ENCODE measurements at regions not wholly inside any gene's neighbourhood (a gene's known extent, or its start where the extent isn't known, plus 50 kb on each side); places are given as distances from the start of the nearest gene placed in this dataset.

- TF ChIP-seq CTCF (IDR thresholded peaks at IDR 0.05; ENCODE audit: insufficient read depth, low read length): peak; percentile 29
- H3K4me3 ChIP-seq (ENCODE audit: low read depth, low read length): no peak overlapping the region
- DNase-seq (ENCODE audit: low read depth): no peak
Measured at GRCh38 chr15:80323285-80323684, 71.3 kb upstream of the CTXND1 start.

DNA sequence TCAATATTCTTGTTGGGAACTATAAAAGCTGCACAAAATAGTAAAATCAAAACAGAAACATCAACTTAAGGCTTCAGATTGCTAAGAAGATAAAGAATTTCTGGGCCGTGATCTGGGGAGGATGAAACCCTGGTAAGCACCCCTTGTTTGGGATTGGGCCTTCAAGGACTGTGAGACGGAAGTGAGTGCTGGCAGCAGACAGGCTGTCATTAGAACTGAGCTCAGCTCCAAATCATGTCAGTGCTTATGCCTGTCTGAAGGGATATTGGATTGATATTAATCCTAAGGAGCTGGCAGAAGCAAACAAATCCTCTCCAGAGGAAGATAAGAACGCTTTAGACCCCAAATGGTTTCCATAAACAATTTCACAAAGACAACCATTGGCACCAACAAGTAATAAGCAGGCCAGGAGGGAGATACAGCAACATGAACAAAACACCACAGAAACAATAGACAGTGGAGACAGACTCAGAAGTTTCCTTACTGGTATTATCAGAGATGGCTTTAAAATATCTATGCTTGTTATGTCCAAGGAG, 72.6 kb upstream of the CTXND1 start:
- DNase-seq (ENCODE audit: low read depth): no peak
- TF ChIP-seq CTCF (IDR thresholded peaks at IDR 0.05; ENCODE audit: insufficient read depth, low read length): no peak
- H3K4me3 ChIP-seq (ENCODE audit: low read depth, low read length): no peak overlapping the region

DNA sequence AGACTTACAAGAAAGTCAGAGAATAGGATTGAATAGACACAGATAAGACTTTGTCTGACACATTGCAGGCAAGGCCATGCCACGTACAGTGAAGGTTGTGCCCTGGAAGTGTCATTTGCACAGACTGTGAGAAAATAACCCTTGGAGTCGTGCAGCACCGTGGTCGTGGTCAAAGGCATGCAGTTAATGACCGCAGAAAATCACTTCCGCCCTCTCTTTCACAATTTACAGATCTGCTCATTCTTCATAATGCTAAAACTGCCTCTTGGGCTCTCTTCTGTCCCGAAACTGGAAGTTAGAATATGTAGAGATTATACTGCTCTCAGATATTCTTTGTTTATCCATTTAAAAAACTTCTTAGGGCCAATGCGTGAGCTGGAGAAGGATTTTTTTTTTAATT, 73.2 kb upstream of the CTXND1 start:
- no peak overlapping the region for H3K4me3 ChIP-seq (ENCODE audit: low read depth, low read length)
- no peak for DNase-seq (ENCODE audit: low read depth)
- TF ChIP-seq CTCF (IDR thresholded peaks at IDR 0.05; ENCODE audit: insufficient read depth, low read length): no peak

- no peak for DNase-seq (ENCODE audit: low read depth)
- TF ChIP-seq CTCF (IDR thresholded peaks at IDR 0.05; ENCODE audit: insufficient read depth, low read length): no peak
- no peak overlapping the region for H3K4me3 ChIP-seq (ENCODE audit: low read depth, low read length)
Measured at GRCh38 chr15:80326270-80326669, 74.3 kb upstream of the CTXND1 start.

- no peak for DNase-seq (ENCODE audit: low read depth)
- no peak overlapping the region for H3K4me3 ChIP-seq (ENCODE audit: low read depth, low read length)
- TF ChIP-seq CTCF (IDR thresholded peaks at IDR 0.05; ENCODE audit: insufficient read depth, low read length): no peak
Measured at GRCh38 chr15:80328496-80328895, 75.7 kb upstream of the ARNT2 start.

GRCh38 chr15:80331886-80332406, 72.2 kb upstream of the ARNT2 start:
- no peak for TF ChIP-seq CTCF (IDR thresholded peaks at IDR 0.05; ENCODE audit: insufficient read depth, low read length)
- DNase-seq (ENCODE audit: low read depth): no peak
- no peak overlapping the region for H3K4me3 ChIP-seq (ENCODE audit: low read depth, low read length)

GRCh38 chr15:80333261-80333660, 70.9 kb upstream of the ARNT2 start:
- no peak for TF ChIP-seq CTCF (IDR thresholded peaks at IDR 0.05; ENCODE audit: insufficient read depth, low read length)
- H3K4me3 ChIP-seq (ENCODE audit: low read depth, low read length): no peak overlapping the region
- no peak for DNase-seq (ENCODE audit: low read depth)

Measured in fibroblast of the aortic adventitia (primary cell).